CD4-positive, CD25-positive, alpha-beta regulatory T cell (primary cell): ENCODE measurements at regions not wholly inside any gene's neighbourhood (a gene's known extent, or its start where the extent isn't known, plus 50 kb on each side); places are given as distances from the start of the nearest gene placed in this dataset.

Source experiments
- ATAC-seq, 2 donors: fragments of 150-1000 bp; cut with Tn5 transposase; one replicate each; pipeline ENCODE4 v1.10.0; 2021; ENCODE audit warnings: low read depth in 2 of 2, moderate number of reproducible peaks in 2 of 2, moderate library complexity in 1 of 2
- DNase-seq, 3 donors: peaks; one replicate each; pipeline versions ENCODE4 v3.0.0 to v3.0.0-alpha.2; 2012 to 2022; ENCODE audit warnings: mixed read lengths in 1 of 3
- H3K27ac ChIP-seq: one replicate; pipeline ENCODE4 v1.7.0; 2013; ENCODE audit warnings: mild to moderate bottlenecking, low read length; ENCODE audit not compliant: insufficient read depth, poor library complexity, severe bottlenecking
- H3K27me3 ChIP-seq: one replicate; pipeline ENCODE4 v1.7.0; 2013; ENCODE audit warnings: low read length; ENCODE audit not compliant: control insufficient read depth, insufficient read depth
- H3K36me3 ChIP-seq: one replicate; pipeline ENCODE4 v1.7.0; 2013; ENCODE audit warnings: mild to moderate bottlenecking, low read length, moderate library complexity; ENCODE audit not compliant: control insufficient read depth, insufficient read depth
- H3K4me1 ChIP-seq: 2 replicates; pipeline ENCODE4 v1.7.0; 2013; ENCODE audit warnings: mild to moderate bottlenecking, low read length; ENCODE audit not compliant: insufficient read depth, control insufficient read depth, poor library complexity, severe bottlenecking
- H3K4me3 ChIP-seq: one replicate; pipeline ENCODE4 v1.7.0; 2013; ENCODE audit warnings: low read depth, mild to moderate bottlenecking, low read length, moderate library complexity
- H3K9me3 ChIP-seq, 2 experiments: 1 replicate in 1 of 2; 2 replicates in 1 of 2; pipeline ENCODE4 v1.7.0; 2013; ENCODE audit warnings: low read length in 2 of 2, mild to moderate bottlenecking in 1 of 2, moderate library complexity in 1 of 2; ENCODE audit not compliant: control insufficient read depth in 2 of 2
- H3K27ac Mint-ChIP-seq, 3 donors: one replicate each; pipeline ENCODE4 v1.8.0; 2020 to 2022; ENCODE audit warnings: mild to moderate bottlenecking in 3 of 3, mixed read lengths in 3 of 3, moderate library complexity in 2 of 3
- H3K27me3 Mint-ChIP-seq: one replicate; pipeline ENCODE4 v1.8.0; 2022; ENCODE audit warnings: mild to moderate bottlenecking, mixed read lengths
- H3K36me3 Mint-ChIP-seq: one replicate; pipeline ENCODE4 v1.8.0; 2020; ENCODE audit warnings: mixed read lengths
- H3K4me1 Mint-ChIP-seq, 4 donors: one replicate each; pipeline ENCODE4 v1.8.0; 2020 to 2022; ENCODE audit warnings: mixed read lengths in 4 of 4, mild to moderate bottlenecking in 1 of 4
- H3K4me3 Mint-ChIP-seq, 4 donors: one replicate each; pipeline ENCODE4 v1.8.0; 2020 to 2022; ENCODE audit warnings: mild to moderate bottlenecking in 4 of 4, mixed read lengths in 4 of 4, moderate library complexity in 3 of 4
- H3K9me3 Mint-ChIP-seq, 7 donors: one replicate each; pipeline ENCODE4 v1.8.0; 2020 to 2022; ENCODE audit warnings: mixed read lengths in 7 of 7, mild to moderate bottlenecking in 3 of 7, moderate library complexity in 2 of 7

- no peak overlapping the region for H3K4me3 ChIP-seq
- no peak overlapping the region for H3K27ac ChIP-seq
- H3K9me3 ChIP-seq: no peaks in the 10 kb centered on the region
- Mint-ChIP-seq H3K4me3 (no peak overlapping the region), H3K36me3 (no peaks in the 10 kb centered on the region), H3K9me3 (peaks cover 0 to 8% (median 4%) of the 10 kb centered on the region in 7 donors), H3K27ac (no peak overlapping the region), H3K27me3 (no peaks in the 10 kb centered on the region), H3K4me1 (no peaks in the 10 kb centered on the region)
- DNase-seq (no peak), ATAC-seq (no peak)
- no peaks in the 10 kb centered on the region for H3K4me1 ChIP-seq
- H3K36me3 ChIP-seq: no peaks in the 10 kb centered on the region
- no peaks in the 10 kb centered on the region for H3K27me3 ChIP-seq
Measured at GRCh38 chr3:161641287-161641686, 144.7 kb downstream of the OTOL1 start.

- Histone ChIP-seq H3K9me3 (peaks cover 0 to 2% of the 10 kb centered on the region in 2 experiments), H3K36me3 (no peaks in the 10 kb centered on the region), H3K27me3 (no peaks in the 10 kb centered on the region), H3K4me3 (no peak overlapping the region), H3K4me1 (no peaks in the 10 kb centered on the region), H3K27ac (no peak overlapping the region)
- peaks cover 0 to 11% (median 4%) of the 10 kb centered on the region in 7 donors for H3K9me3 Mint-ChIP-seq
- no peaks in the 10 kb centered on the region for H3K27me3 Mint-ChIP-seq
- H3K36me3 Mint-ChIP-seq: no peaks in the 10 kb centered on the region
- no peaks in the 10 kb centered on the region for H3K4me1 Mint-ChIP-seq
- no peak overlapping the region for H3K4me3 Mint-ChIP-seq
- H3K27ac Mint-ChIP-seq: no peak overlapping the region
- ATAC-seq: no peak
- DNase-seq: no peak
Measured at GRCh38 chr3:161644891-161645635, 148.5 kb downstream of the OTOL1 start.

- no peaks in the 10 kb centered on the region for H3K4me1 ChIP-seq
- ATAC-seq (no peak), DNase-seq (no peak)
- peaks cover 0 to 2% of the 10 kb centered on the region in 2 experiments for H3K9me3 ChIP-seq
- Mint-ChIP-seq H3K4me3 (no peak overlapping the region), H3K27ac (no peak overlapping the region), H3K36me3 (no peaks in the 10 kb centered on the region), H3K4me1 (peaks cover 0 to under 1% (median 0%) of the 10 kb centered on the region in 4 donors), H3K27me3 (no peaks in the 10 kb centered on the region), H3K9me3 (peaks cover 0 to 18% (median 3%) of the 10 kb centered on the region in 7 donors)
- H3K4me3 ChIP-seq: no peak overlapping the region
- H3K36me3 ChIP-seq: no peaks in the 10 kb centered on the region
- H3K27me3 ChIP-seq: no peaks in the 10 kb centered on the region
- H3K27ac ChIP-seq: no peak overlapping the region
Measured at GRCh38 chr3:161647936-161648470, 151.4 kb downstream of the OTOL1 start.

DNA sequence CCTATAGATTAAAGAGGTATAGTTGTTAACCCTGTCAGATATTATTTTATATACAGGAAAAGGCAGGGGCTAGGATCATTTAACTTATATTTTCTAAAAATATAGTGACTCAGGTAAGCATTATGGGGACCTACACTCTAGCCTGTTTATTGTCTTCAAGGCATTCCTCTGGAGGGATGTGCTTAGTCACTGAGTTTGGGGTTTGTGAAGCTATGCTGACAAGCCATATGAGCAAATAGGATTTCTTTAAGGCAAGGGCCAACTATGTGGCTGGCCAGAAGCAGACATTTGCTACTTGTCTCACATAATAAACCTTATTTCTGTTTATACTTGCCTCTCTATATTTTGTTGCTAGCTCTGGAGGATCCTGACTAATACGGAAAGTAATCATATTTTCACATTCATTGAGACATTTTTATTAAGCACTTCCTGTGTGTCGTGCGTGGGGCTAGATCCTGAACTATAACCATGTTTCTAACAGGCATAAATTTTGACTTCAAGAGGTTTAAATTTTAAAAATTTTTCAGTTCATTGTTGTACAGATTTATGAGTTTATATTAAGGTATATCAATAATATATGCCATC, 153.4 kb downstream of the OTOL1 start:
- Histone ChIP-seq H3K36me3 (no peaks in the 10 kb centered on the region), H3K27me3 (no peaks in the 10 kb centered on the region), H3K27ac (no peak overlapping the region), H3K4me3 (no peak overlapping the region), H3K4me1 (no peaks in the 10 kb centered on the region), H3K9me3 (peaks cover 0 to 2% of the 10 kb centered on the region in 2 experiments)
- H3K9me3 Mint-ChIP-seq: peaks cover 0 to 18% (median 5%) of the 10 kb centered on the region in 7 donors
- H3K27ac Mint-ChIP-seq: no peak overlapping the region
- peaks cover 0 to 6% (median 0%) of the 10 kb centered on the region in 4 donors for H3K4me1 Mint-ChIP-seq
- ATAC-seq (no peak), DNase-seq (no peak)
- H3K27me3 Mint-ChIP-seq: no peaks in the 10 kb centered on the region
- H3K4me3 Mint-ChIP-seq: no peak overlapping the region
- H3K36me3 Mint-ChIP-seq: no peaks in the 10 kb centered on the region

GRCh38 chr3:161657786-161658185, 161.2 kb downstream of the OTOL1 start:
- H3K4me1 Mint-ChIP-seq: peaks cover 0 to 6% (median 0%) of the 10 kb centered on the region in 4 donors
- H3K4me3 Mint-ChIP-seq: no peak overlapping the region

DNA sequence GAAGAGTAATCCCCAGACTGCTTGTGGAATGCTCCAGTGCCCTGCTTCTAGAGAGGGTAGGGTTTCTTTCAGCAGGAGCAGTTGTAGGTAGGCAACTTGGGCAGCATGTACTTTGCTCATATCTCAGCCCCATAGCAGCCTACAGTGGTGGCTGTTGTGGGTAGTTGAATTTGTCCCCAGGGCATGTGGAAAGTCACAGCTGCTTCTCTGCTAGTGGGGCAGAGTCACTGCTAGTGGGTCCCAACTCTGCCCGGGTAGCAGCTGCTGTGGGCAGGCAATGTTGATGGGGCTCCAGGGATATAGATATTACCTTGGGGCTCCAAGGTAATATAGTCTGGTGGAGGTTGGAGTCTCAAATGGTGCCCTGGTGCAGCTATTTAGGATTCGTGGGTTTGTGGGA, 174.5 kb downstream of the OTOL1 start:
- ATAC-seq: no peak
- H3K36me3 ChIP-seq: no peaks in the 10 kb centered on the region
- no peak overlapping the region for H3K4me3 ChIP-seq
- H3K4me1 ChIP-seq: no peaks in the 10 kb centered on the region
- Mint-ChIP-seq H3K9me3 (peaks cover 0 to 14% (median 9%) of the 10 kb centered on the region in 7 donors), H3K36me3 (no peaks in the 10 kb centered on the region), H3K27me3 (no peaks in the 10 kb centered on the region), H3K4me3 (no peak overlapping the region), H3K4me1 (no peaks in the 10 kb centered on the region), H3K27ac (no peak overlapping the region)
- no peak for DNase-seq
- H3K9me3 ChIP-seq: no peaks in the 10 kb centered on the region
- no peaks in the 10 kb centered on the region for H3K27me3 ChIP-seq
- H3K27ac ChIP-seq: no peak overlapping the region

More at GRCh38 chr3:161657786-161658185, 161.2 kb downstream of the OTOL1 start:
- Mint-ChIP-seq H3K27me3 (no peaks in the 10 kb centered on the region), H3K36me3 (no peaks in the 10 kb centered on the region), H3K27ac (no peak overlapping the region), H3K9me3 (peaks cover 0 to 9% (median 7%) of the 10 kb centered on the region in 7 donors)
- H3K4me3 ChIP-seq: no peak overlapping the region
- H3K36me3 ChIP-seq: no peaks in the 10 kb centered on the region
- no peaks in the 10 kb centered on the region for H3K9me3 ChIP-seq
- no peak overlapping the region for H3K27ac ChIP-seq
- ATAC-seq (no peak), DNase-seq (no peak)
- H3K4me1 ChIP-seq: no peaks in the 10 kb centered on the region
- no peaks in the 10 kb centered on the region for H3K27me3 ChIP-seq

- H3K9me3 Mint-ChIP-seq: peaks cover 0 to 13% (median 6%) of the 10 kb centered on the region in 7 donors
- H3K27me3 Mint-ChIP-seq: no peaks in the 10 kb centered on the region
- H3K4me1 Mint-ChIP-seq: no peaks in the 10 kb centered on the region
- no peak overlapping the region for H3K27ac Mint-ChIP-seq
- Histone ChIP-seq H3K27me3 (no peaks in the 10 kb centered on the region), H3K36me3 (no peaks in the 10 kb centered on the region), H3K9me3 (no peaks in the 10 kb centered on the region), H3K4me1 (no peaks in the 10 kb centered on the region), H3K4me3 (no peak overlapping the region), H3K27ac (no peak overlapping the region)
- ATAC-seq (no peak), DNase-seq (no peak)
- H3K36me3 Mint-ChIP-seq: no peaks in the 10 kb centered on the region
- no peak overlapping the region for H3K4me3 Mint-ChIP-seq
Measured at GRCh38 chr3:161672478-161672877, 175.9 kb downstream of the OTOL1 start.
